ENCODE measurements at regions not wholly inside any gene's neighbourhood (a gene's known extent, or its start where the extent isn't known, plus 50 kb on each side); places are given as distances from the start of the nearest gene placed in this dataset.

- H3K9me3 ChIP-seq (ENCODE audit: control insufficient read depth in 2 of 2, low read length in 2 of 2) = peaks cover 3 to 15% of the 10 kb centered on the region in 2 experiments
- no peaks in the 10 kb centered on the region for H3K27me3 ChIP-seq (ENCODE audit: control insufficient read depth, insufficient read depth, low read length)
- H3K4me1 ChIP-seq (ENCODE audit: control insufficient read depth, insufficient read depth, low read length, poor library complexity, severe bottlenecking) = no peaks in the 10 kb centered on the region
- H3K36me3 Mint-ChIP-seq = no peaks in the 10 kb centered on the region
- DNase-seq = no peak
- no peaks in the 10 kb centered on the region for H3K4me1 Mint-ChIP-seq
- H3K9me3 Mint-ChIP-seq = peaks cover 0 to 39% (median 6%) of the 10 kb centered on the region in 7 donors
- no peak overlapping the region for H3K27ac ChIP-seq (ENCODE audit: insufficient read depth, low read length, poor library complexity, severe bottlenecking)
- ATAC-seq (ENCODE audit: low read depth in 2 of 2) = no peak
- no peak overlapping the region for H3K4me3 Mint-ChIP-seq
- H3K4me3 ChIP-seq (ENCODE audit: low read depth, low read length) = no peak overlapping the region
- H3K27me3 Mint-ChIP-seq = no peaks in the 10 kb centered on the region
- no peaks in the 10 kb centered on the region for H3K36me3 ChIP-seq (ENCODE audit: control insufficient read depth, insufficient read depth, low read length)
- H3K27ac Mint-ChIP-seq = no peak overlapping the region
Measured at GRCh38 chr18:30754846-30755245, 287.7 kb downstream of the DSC3 start.

GRCh38 chr18:30748541-30748940, 294.0 kb downstream of the DSC3 start:
- Mint-ChIP-seq H3K9me3 (peaks cover 1 to 39% (median 9%) of the 10 kb centered on the region in 7 donors), H3K36me3 (no peaks in the 10 kb centered on the region), H3K4me1 (no peaks in the 10 kb centered on the region), H3K4me3 (no peak overlapping the region), H3K27me3 (no peaks in the 10 kb centered on the region), H3K27ac (no peak overlapping the region)
- Histone ChIP-seq H3K4me3 (ENCODE audit: low read depth, low read length) (no peak overlapping the region), H3K27ac (ENCODE audit: insufficient read depth, low read length, poor library complexity, severe bottlenecking) (no peak overlapping the region), H3K4me1 (ENCODE audit: control insufficient read depth, insufficient read depth, low read length, poor library complexity, severe bottlenecking) (no peaks in the 10 kb centered on the region), H3K9me3 (ENCODE audit: control insufficient read depth in 2 of 2, low read length in 2 of 2) (peaks cover 3 to 16% of the 10 kb centered on the region in 2 experiments), H3K36me3 (ENCODE audit: control insufficient read depth, insufficient read depth, low read length) (no peaks in the 10 kb centered on the region), H3K27me3 (ENCODE audit: control insufficient read depth, insufficient read depth, low read length) (no peaks in the 10 kb centered on the region)
- ATAC-seq (ENCODE audit: low read depth in 2 of 2) (no peak), DNase-seq (no peak)

GRCh38 chr18:30746224-30746623, 296.3 kb downstream of the DSC3 start:
- DNase-seq = no peak
- H3K27me3 ChIP-seq (ENCODE audit: control insufficient read depth, insufficient read depth, low read length) = no peaks in the 10 kb centered on the region
- peaks cover 2 to 24% (median 5%) of the 10 kb centered on the region in 7 donors for H3K9me3 Mint-ChIP-seq
- H3K36me3 ChIP-seq (ENCODE audit: control insufficient read depth, insufficient read depth, low read length) = no peaks in the 10 kb centered on the region
- no peaks in the 10 kb centered on the region for H3K4me1 ChIP-seq (ENCODE audit: control insufficient read depth, insufficient read depth, low read length, poor library complexity, severe bottlenecking)
- H3K27ac Mint-ChIP-seq = no peak overlapping the region
- no peak for ATAC-seq (ENCODE audit: low read depth in 2 of 2)
- H3K27me3 Mint-ChIP-seq = no peaks in the 10 kb centered on the region
- no peak overlapping the region for H3K4me3 ChIP-seq (ENCODE audit: low read depth, low read length)
- no peaks in the 10 kb centered on the region for H3K36me3 Mint-ChIP-seq
- H3K9me3 ChIP-seq (ENCODE audit: control insufficient read depth in 2 of 2, low read length in 2 of 2) = peaks cover 2 to 7% of the 10 kb centered on the region in 2 experiments
- no peak overlapping the region for H3K27ac ChIP-seq (ENCODE audit: insufficient read depth, low read length, poor library complexity, severe bottlenecking)
- H3K4me3 Mint-ChIP-seq = no peak overlapping the region
- no peaks in the 10 kb centered on the region for H3K4me1 Mint-ChIP-seq

GRCh38 chr18:30743033-30743432, 299.5 kb downstream of the DSC3 start:
- no peak overlapping the region for H3K4me3 ChIP-seq (ENCODE audit: low read depth, low read length)
- H3K36me3 ChIP-seq (ENCODE audit: control insufficient read depth, insufficient read depth, low read length) = no peaks in the 10 kb centered on the region
- no peaks in the 10 kb centered on the region for H3K27me3 ChIP-seq (ENCODE audit: control insufficient read depth, insufficient read depth, low read length)
- H3K36me3 Mint-ChIP-seq = no peaks in the 10 kb centered on the region
- H3K9me3 Mint-ChIP-seq = peaks cover 2 to 19% (median 4%) of the 10 kb centered on the region in 7 donors
- H3K27me3 Mint-ChIP-seq = no peaks in the 10 kb centered on the region
- DNase-seq (no peak), ATAC-seq (ENCODE audit: low read depth in 2 of 2) (no peak)
- no peaks in the 10 kb centered on the region for H3K9me3 ChIP-seq (ENCODE audit: control insufficient read depth in 2 of 2, low read length in 2 of 2)
- no peaks in the 10 kb centered on the region for H3K4me1 Mint-ChIP-seq
- H3K4me3 Mint-ChIP-seq = no peak overlapping the region
- no peaks in the 10 kb centered on the region for H3K4me1 ChIP-seq (ENCODE audit: control insufficient read depth, insufficient read depth, low read length, poor library complexity, severe bottlenecking)
- H3K27ac Mint-ChIP-seq = no peak overlapping the region
- H3K27ac ChIP-seq (ENCODE audit: insufficient read depth, low read length, poor library complexity, severe bottlenecking) = no peak overlapping the region

- peaks cover 8 to 34% (median 10%) of the 10 kb centered on the region in 7 donors for H3K9me3 Mint-ChIP-seq
Measured at GRCh38 chr18:30730915-30731314, 311.6 kb downstream of the DSC3 start.

GRCh38 chr18:30727849-30728248, 314.7 kb downstream of the DSC3 start:
- no peak for ATAC-seq (ENCODE audit: low read depth in 2 of 2)

More at GRCh38 chr18:30730915-30731314, 311.6 kb downstream of the DSC3 start:
- Mint-ChIP-seq H3K27ac (no peak overlapping the region), H3K4me1 (no peaks in the 10 kb centered on the region), H3K36me3 (no peaks in the 10 kb centered on the region), H3K27me3 (no peaks in the 10 kb centered on the region), H3K4me3 (no peak overlapping the region)
- H3K27ac ChIP-seq (ENCODE audit: insufficient read depth, low read length, poor library complexity, severe bottlenecking) = no peak overlapping the region
- no peak overlapping the region for H3K4me3 ChIP-seq (ENCODE audit: low read depth, low read length)
- H3K4me1 ChIP-seq (ENCODE audit: control insufficient read depth, insufficient read depth, low read length, poor library complexity, severe bottlenecking) = no peaks in the 10 kb centered on the region
- ATAC-seq (ENCODE audit: low read depth in 2 of 2) (no peak), DNase-seq (no peak)
- no peaks in the 10 kb centered on the region for H3K27me3 ChIP-seq (ENCODE audit: control insufficient read depth, insufficient read depth, low read length)
- no peaks in the 10 kb centered on the region for H3K36me3 ChIP-seq (ENCODE audit: control insufficient read depth, insufficient read depth, low read length)
- H3K9me3 ChIP-seq (ENCODE audit: control insufficient read depth in 2 of 2, low read length in 2 of 2) = peaks cover 0 to 9% of the 10 kb centered on the region in 2 experiments

GRCh38 chr18:30713299-30713698, 329.2 kb downstream of the DSC3 start:
- Histone ChIP-seq H3K9me3 (ENCODE audit: control insufficient read depth in 2 of 2, low read length in 2 of 2) (peaks cover 2 to 4% of the 10 kb centered on the region in 2 experiments), H3K27ac (ENCODE audit: insufficient read depth, low read length, poor library complexity, severe bottlenecking) (no peak overlapping the region), H3K36me3 (ENCODE audit: control insufficient read depth, insufficient read depth, low read length) (no peaks in the 10 kb centered on the region), H3K4me1 (ENCODE audit: control insufficient read depth, insufficient read depth, low read length, poor library complexity, severe bottlenecking) (no peaks in the 10 kb centered on the region), H3K4me3 (ENCODE audit: low read depth, low read length) (no peak overlapping the region), H3K27me3 (ENCODE audit: control insufficient read depth, insufficient read depth, low read length) (no peaks in the 10 kb centered on the region)
- Mint-ChIP-seq H3K9me3 (peaks cover 2 to 17% (median 6%) of the 10 kb centered on the region in 7 donors), H3K36me3 (no peaks in the 10 kb centered on the region), H3K27me3 (no peaks in the 10 kb centered on the region), H3K27ac (no peak overlapping the region), H3K4me3 (no peak overlapping the region), H3K4me1 (no peaks in the 10 kb centered on the region)
- DNase-seq = no peak
- no peak for ATAC-seq (ENCODE audit: low read depth in 2 of 2)

More at GRCh38 chr18:30727849-30728248, 314.7 kb downstream of the DSC3 start:
- H3K36me3 ChIP-seq (ENCODE audit: control insufficient read depth, insufficient read depth, low read length) = no peaks in the 10 kb centered on the region
- H3K27ac ChIP-seq (ENCODE audit: insufficient read depth, low read length, poor library complexity, severe bottlenecking) = no peak overlapping the region
- no peak overlapping the region for H3K4me3 ChIP-seq (ENCODE audit: low read depth, low read length)
- DNase-seq = no peak
- peaks cover 6 to 32% (median 8%) of the 10 kb centered on the region in 7 donors for H3K9me3 Mint-ChIP-seq
- no peaks in the 10 kb centered on the region for H3K36me3 Mint-ChIP-seq
- no peaks in the 10 kb centered on the region for H3K27me3 ChIP-seq (ENCODE audit: control insufficient read depth, insufficient read depth, low read length)
- H3K27me3 Mint-ChIP-seq = no peaks in the 10 kb centered on the region
- peaks cover 0 to 13% of the 10 kb centered on the region in 2 experiments for H3K9me3 ChIP-seq (ENCODE audit: control insufficient read depth in 2 of 2, low read length in 2 of 2)
- H3K4me1 ChIP-seq (ENCODE audit: control insufficient read depth, insufficient read depth, low read length, poor library complexity, severe bottlenecking) = no peaks in the 10 kb centered on the region
- H3K27ac Mint-ChIP-seq = no peak overlapping the region
- H3K4me3 Mint-ChIP-seq = no peak overlapping the region
- no peaks in the 10 kb centered on the region for H3K4me1 Mint-ChIP-seq

- DNase-seq (no peak), ATAC-seq (ENCODE audit: low read depth in 2 of 2) (no peak)
- H3K4me3 Mint-ChIP-seq = no peak overlapping the region
- Histone ChIP-seq H3K27ac (ENCODE audit: insufficient read depth, low read length, poor library complexity, severe bottlenecking) (no peak overlapping the region), H3K36me3 (ENCODE audit: control insufficient read depth, insufficient read depth, low read length) (no peaks in the 10 kb centered on the region), H3K27me3 (ENCODE audit: control insufficient read depth, insufficient read depth, low read length) (no peaks in the 10 kb centered on the region), H3K4me3 (ENCODE audit: low read depth, low read length) (no peak overlapping the region), H3K9me3 (ENCODE audit: control insufficient read depth in 2 of 2, low read length in 2 of 2) (peaks cover 2 to 4% of the 10 kb centered on the region in 2 experiments), H3K4me1 (ENCODE audit: control insufficient read depth, insufficient read depth, low read length, poor library complexity, severe bottlenecking) (no peaks in the 10 kb centered on the region)
- H3K27ac Mint-ChIP-seq = no peak overlapping the region
- no peaks in the 10 kb centered on the region for H3K36me3 Mint-ChIP-seq
- peaks cover 2 to 21% (median 9%) of the 10 kb centered on the region in 7 donors for H3K9me3 Mint-ChIP-seq
- no peaks in the 10 kb centered on the region for H3K27me3 Mint-ChIP-seq
- H3K4me1 Mint-ChIP-seq = no peaks in the 10 kb centered on the region
Measured at GRCh38 chr18:30712383-30712782, 330.2 kb downstream of the DSC3 start.

Measured in CD4-positive, CD25-positive, alpha-beta regulatory T cell (primary cell).